ENCODE measurements at regions not wholly inside any gene's neighbourhood (a gene's known extent, or its start where the extent isn't known, plus 50 kb on each side); places are given as distances from the start of the nearest gene placed in this dataset.

DNA sequence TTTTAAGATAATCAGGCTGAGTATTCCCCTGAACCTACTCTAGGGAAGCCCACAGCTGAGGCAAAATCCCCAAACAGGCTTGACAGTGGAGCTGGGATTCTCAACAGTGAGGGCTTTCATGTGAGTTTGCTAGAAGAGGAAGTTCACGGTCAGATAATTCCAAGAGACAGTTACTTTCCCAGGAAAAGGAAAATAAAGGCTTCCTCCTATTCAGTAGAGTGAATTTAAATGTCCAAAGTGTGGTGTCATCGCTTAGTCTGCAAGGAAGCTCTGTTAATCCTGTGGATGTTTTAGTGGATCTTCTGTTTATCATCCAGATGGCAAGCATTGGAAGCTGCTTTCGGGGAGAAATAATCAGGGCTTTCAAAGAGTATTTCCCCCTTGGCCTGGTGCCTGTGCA, 119.8 kb downstream of the RPIA start:
- TF ChIP-seq, protein P1, sequence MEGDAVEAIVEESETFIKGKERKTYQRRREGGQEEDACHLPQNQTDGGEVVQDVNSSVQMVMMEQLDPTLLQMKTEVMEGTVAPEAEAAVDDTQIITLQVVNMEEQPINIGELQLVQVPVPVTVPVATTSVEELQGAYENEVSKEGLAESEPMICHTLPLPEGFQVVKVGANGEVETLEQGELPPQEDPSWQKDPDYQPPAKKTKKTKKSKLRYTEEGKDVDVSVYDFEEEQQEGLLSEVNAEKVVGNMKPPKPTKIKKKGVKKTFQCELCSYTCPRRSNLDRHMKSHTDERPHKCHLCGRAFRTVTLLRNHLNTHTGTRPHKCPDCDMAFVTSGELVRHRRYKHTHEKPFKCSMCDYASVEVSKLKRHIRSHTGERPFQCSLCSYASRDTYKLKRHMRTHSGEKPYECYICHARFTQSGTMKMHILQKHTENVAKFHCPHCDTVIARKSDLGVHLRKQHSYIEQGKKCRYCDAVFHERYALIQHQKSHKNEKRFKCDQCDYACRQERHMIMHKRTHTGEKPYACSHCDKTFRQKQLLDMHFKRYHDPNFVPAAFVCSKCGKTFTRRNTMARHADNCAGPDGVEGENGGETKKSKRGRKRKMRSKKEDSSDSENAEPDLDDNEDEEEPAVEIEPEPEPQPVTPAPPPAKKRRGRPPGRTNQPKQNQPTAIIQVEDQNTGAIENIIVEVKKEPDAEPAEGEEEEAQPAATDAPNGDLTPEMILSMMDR (IDR thresholded peaks at IDR 0.05; ENCODE audit: borderline replicate concordance, control extremely low read depth, extremely low read depth, insufficient read depth, missing control alignments): no peak
- no peak for DNase-seq (ENCODE audit: low spot score)
- in situ Hi-C loops (cut with MboI; ENCODE audit: low sequenced_read_pairs, unreplicated experiment): loop anchor here (25.0 kb wide), 1 partner anchor 326 kb away; no protein-coding TSS in a partner anchor

DNA sequence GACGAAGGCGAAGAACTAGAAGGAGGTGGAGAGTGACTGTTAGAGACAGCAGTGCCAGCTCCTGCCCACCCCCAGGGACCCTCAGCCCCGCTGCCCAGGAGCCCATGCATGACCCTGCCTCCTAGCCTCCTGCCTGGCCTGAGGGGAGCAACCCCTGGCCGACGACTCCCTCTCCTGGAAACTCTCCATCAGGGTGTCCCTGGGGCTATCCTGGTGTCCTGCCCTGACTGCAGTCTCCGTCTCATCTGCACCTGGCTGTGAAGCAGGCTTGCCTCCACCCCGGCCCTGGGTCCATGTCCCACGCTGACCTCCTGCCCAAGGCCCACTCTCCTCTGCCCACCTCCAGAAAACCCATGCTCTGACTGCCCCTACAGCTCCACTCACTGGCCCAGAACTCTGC, 120.2 kb downstream of the RPIA start:
- DNase-seq (ENCODE audit: low spot score): no peak
- TF ChIP-seq, protein P1 (IDR thresholded peaks at IDR 0.05; ENCODE audit: borderline replicate concordance, control extremely low read depth, extremely low read depth, insufficient read depth, missing control alignments): no peak
- in situ Hi-C loops (cut with MboI; ENCODE audit: low sequenced_read_pairs, unreplicated experiment): loop anchor here (25.0 kb wide), 1 partner anchor 326 kb away; no protein-coding TSS in a partner anchor

DNA sequence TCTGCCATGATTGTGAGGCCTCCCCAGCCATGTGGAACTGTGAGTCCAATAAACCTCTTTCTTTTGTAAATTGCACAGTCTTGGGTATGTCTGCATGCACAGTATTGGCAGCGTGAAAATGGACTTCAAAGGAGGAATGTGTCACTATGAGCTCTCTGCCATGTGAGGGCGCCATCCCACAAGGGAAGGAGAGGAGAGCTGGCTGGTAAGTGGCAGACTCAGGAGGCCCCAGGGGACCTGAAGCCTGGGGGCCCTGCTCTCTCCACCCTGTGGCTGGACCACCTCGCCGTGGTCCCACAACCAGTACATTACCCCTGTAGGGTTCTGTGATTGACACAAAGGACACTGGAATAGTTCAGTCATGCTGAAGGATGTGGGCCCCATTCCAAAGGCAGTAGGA, 122.1 kb downstream of the RPIA start:
- no peak for DNase-seq (ENCODE audit: low spot score)
- in situ Hi-C loops (cut with MboI; ENCODE audit: low sequenced_read_pairs, unreplicated experiment): loop anchor here (25.0 kb wide), 1 partner anchor 324 kb away; no protein-coding TSS in a partner anchor
- TF ChIP-seq, protein P1 (IDR thresholded peaks at IDR 0.05; ENCODE audit: borderline replicate concordance, control extremely low read depth, extremely low read depth, insufficient read depth, missing control alignments): no peak

DNA sequence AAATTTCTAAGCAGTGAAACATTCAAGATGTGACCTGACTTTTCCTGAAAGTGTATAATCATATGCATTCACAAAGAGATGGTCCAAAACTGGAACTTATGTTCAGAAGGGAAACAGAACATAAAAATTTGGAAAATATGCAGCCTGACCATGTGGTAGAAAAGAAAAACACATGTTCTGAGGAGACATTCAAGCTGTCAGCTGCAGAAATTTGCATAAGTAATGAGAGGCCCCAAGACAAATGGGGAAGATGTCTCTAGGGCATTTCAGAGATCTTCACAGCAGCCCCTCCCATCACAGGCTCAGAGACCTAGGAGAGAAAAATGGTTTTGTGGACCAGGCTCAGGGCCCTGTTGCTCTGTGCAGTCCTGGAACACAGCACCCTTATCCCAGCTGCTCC, 123.8 kb downstream of the RPIA start:
- DNase-seq (ENCODE audit: low spot score): no peak
- TF ChIP-seq, protein P1 (IDR thresholded peaks at IDR 0.05; ENCODE audit: borderline replicate concordance, control extremely low read depth, extremely low read depth, insufficient read depth, missing control alignments): no peak
- in situ Hi-C loops (cut with MboI; ENCODE audit: low sequenced_read_pairs, unreplicated experiment): loop anchor here (25.0 kb wide), 1 partner anchor 322 kb away; no protein-coding TSS in a partner anchor

DNA sequence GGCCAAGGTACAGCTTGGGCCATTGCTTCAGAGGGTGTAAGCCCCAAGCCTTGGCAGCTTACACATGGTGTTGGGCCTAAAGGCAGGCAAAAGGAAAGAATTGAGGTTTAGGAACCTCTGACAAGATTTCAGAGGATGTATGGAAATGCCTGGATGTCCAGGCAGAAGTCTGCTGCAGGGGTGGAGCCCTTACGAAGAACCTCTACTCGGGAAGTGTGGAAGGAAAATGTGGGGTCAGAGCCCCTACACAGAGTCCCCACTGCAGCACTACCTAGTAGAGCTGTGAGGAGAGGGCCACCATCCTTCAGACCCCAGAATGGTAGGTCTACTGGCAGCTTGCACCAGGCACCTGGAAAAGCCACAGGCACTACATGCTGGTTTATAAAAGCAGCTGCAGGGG, 124.2 kb downstream of the RPIA start:
- in situ Hi-C loops (cut with MboI; ENCODE audit: low sequenced_read_pairs, unreplicated experiment): loop anchor here (25.0 kb wide), 1 partner anchor 322 kb away; no protein-coding TSS in a partner anchor
- no peak for DNase-seq (ENCODE audit: low spot score)
- TF ChIP-seq, protein P1 (IDR thresholded peaks at IDR 0.05; ENCODE audit: borderline replicate concordance, control extremely low read depth, extremely low read depth, insufficient read depth, missing control alignments): no peak

DNA sequence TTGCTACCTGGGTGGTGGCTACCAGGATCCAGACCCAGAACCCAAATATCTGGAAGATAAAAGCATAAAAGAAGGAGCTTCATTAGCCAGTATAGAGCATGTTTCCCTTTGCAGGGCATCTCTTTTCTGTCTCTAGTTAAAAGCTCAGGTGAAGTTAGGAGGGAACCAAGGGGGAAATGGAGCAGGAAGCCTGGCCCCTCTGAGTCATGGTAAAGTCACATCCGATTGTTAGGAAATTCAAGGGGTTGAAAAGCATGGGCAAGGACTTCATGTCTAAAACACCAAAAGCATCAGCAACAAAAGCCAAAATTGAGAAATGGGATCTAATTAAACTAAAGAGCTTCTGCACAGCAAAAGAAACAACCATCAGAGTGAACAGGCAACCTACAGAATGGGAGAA, 126.9 kb downstream of the RPIA start:
- in situ Hi-C loops (cut with MboI; ENCODE audit: low sequenced_read_pairs, unreplicated experiment): loop anchor here (25.0 kb wide), 1 partner anchor 319 kb away; no protein-coding TSS in a partner anchor
- TF ChIP-seq, protein P1 (IDR thresholded peaks at IDR 0.05; ENCODE audit: borderline replicate concordance, control extremely low read depth, extremely low read depth, insufficient read depth, missing control alignments): no peak
- no peak for DNase-seq (ENCODE audit: low spot score)

Data from GM13976 (cell line).